ENCODE measurements at regions not wholly inside any gene's neighbourhood (a gene's known extent, or its start where the extent isn't known, plus 50 kb on each side); places are given as distances from the start of the nearest gene placed in this dataset.

DNA sequence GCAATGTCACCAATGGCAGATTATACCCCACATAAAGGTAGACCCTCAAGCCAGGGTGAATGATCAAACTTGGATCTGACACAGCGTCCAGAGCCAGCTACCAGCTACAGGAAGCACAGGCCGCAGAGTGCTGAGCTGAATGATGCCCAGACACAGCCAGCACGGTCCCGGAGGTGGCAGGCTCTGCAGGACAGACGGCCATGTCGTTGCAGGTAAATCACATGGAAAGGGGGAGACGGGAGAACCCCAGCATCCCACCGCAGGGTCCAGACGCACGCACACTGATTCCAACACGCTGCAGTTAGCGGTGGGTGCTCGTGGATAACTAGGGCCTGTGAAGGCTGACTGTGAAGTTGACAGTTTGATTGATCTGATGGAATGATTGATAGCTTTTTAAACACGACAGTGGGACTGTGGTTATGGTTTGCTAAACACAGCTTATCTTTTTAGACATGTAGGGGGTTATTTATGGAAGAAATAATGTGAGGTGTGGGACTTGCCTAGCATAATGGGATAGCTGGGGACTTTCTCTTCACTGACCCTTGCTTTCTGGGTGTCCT lies 228.5 kb downstream of the ERMARD start:
- Histone ChIP-seq H3K4ac (replicated peaks; ENCODE audit: insufficient read length, low read depth, low read length) (peak overlapping the region; percentile 69), H2AK5ac (ENCODE audit: low read depth, low read length) (no peak overlapping the region), H4K8ac (ENCODE audit: extremely low read depth, insufficient read depth, low read length) (no peak overlapping the region), H3K23ac (ENCODE audit: insufficient read length) (no peak overlapping the region), H3K79me1 (ENCODE audit: low read depth, low read length) (no peaks in the 10 kb centered on the region), H2BK15ac (ENCODE audit: low read length) (no peak overlapping the region), H2BK5ac (ENCODE audit: low read depth, low read length) (no peak overlapping the region), H4K20me1 (replicated peaks in 1 of 2; ENCODE audit: control insufficient read depth in 1 of 2, insufficient read depth in 2 of 2, low read length in 2 of 2) (no peaks in the 10 kb centered on the region), H3K23me2 (ENCODE audit: low read depth, low read length) (no peaks in the 10 kb centered on the region), H3K4me2 (ENCODE audit: insufficient read depth in 1 of 2, low read depth in 2 of 2, low read length in 2 of 2) (no peak overlapping the region), H3K4me1 (replicated peaks in 1 of 4; ENCODE audit: control insufficient read depth in 3 of 4, insufficient read depth in 4 of 4, low read length in 3 of 4) (no peaks in the 10 kb centered on the region; a peak in 1 of 7 replicates), H3K14ac (ENCODE audit: insufficient read length) (no peak overlapping the region), H3K79me2 (ENCODE audit: control insufficient read depth in 1 of 2, insufficient read depth in 2 of 2, low read length in 2 of 2) (no peaks in the 10 kb centered on the region), H3K27ac (ENCODE audit: low read depth, low read length) (no peak overlapping the region), H2BK20ac (ENCODE audit: low read length) (no peak overlapping the region), H3K4me3 (ENCODE audit: extremely low read depth in 1 of 4, insufficient read depth in 2 of 4, low read depth in 3 of 4, low read length in 4 of 4) (no peak overlapping the region), H2AFZ (ENCODE audit: low read length) (no peak overlapping the region), H4K91ac (replicated peaks; ENCODE audit: insufficient read length, low read length) (no peak overlapping the region), H3K18ac (ENCODE audit: extremely low read depth, low read length) (no peak overlapping the region), H3K36me3 (ENCODE audit: control insufficient read depth in 2 of 4, insufficient read depth in 4 of 4, low read length in 3 of 4) (no peaks in the 10 kb centered on the region), H3K56ac (replicated peaks; ENCODE audit: insufficient read length, low read depth, low read length) (no peak overlapping the region), H4K5ac (ENCODE audit: insufficient read length, low read depth, low read length) (no peak overlapping the region), H3K9me3 (ENCODE audit: insufficient read depth in 2 of 2, low read depth in 1 of 2, low read length in 1 of 2) (no peaks in the 10 kb centered on the region), H2BK12ac (ENCODE audit: low read depth, low read length) (no peak overlapping the region), H2BK120ac (replicated peaks; ENCODE audit: low read depth, low read length) (no peak overlapping the region), H3K9ac (replicated peaks in 1 of 4; ENCODE audit: extremely low read depth in 1 of 4, low read depth in 3 of 4, low read length in 3 of 4) (no peak overlapping the region), H3K27me3 (replicated peaks in 1 of 4; ENCODE audit: control insufficient read depth in 3 of 4, extremely low read depth in 1 of 4, insufficient read depth in 3 of 4, low read length in 3 of 4) (no peaks in the 10 kb centered on the region)
- CTCF ChIA-PET (ENCODE audit: partially characterized antibody): no interaction called here
- no peak for FAIRE-seq
- POLR2A ChIA-PET (ENCODE audit: partially characterized antibody): no interaction called here
- no peak for DNase-seq (ENCODE audit: low read depth in 1 of 2, low spot score in 2 of 2)
- WGBS, 2 experiments (ENCODE audit: extremely low coverage in 1 of 2, insufficient coverage in 1 of 2, insufficient read length in 1 of 2, insufficient replicate concordance in 2 of 2, low coverage in 1 of 2, low lambda C conversion rate in 2 of 2, missing lambda C conversion rate in 1 of 2): 90% methylated on average over 14 of the region's 14 CpGs; no CpG with 5 or more reads in 1 of the 2 experiments
- TF ChIP-seq EGR1 (IDR thresholded peaks at IDR 0.05; ENCODE audit: borderline replicate concordance, low read depth, low read length): no peak
- no peak for TF ChIP-seq ATF3 (IDR thresholded peaks at IDR 0.05; ENCODE audit: insufficient read depth, low read depth, low read length)
- no peak for TF ChIP-seq SP2 (IDR thresholded peaks at IDR 0.05; ENCODE audit: low read length)
- no peak for TF ChIP-seq SIX5 (IDR thresholded peaks at IDR 0.05; ENCODE audit: low read depth, low read length)
- TF ChIP-seq TAF1 (IDR thresholded peaks at IDR 0.05; ENCODE audit: low read depth, low read length): no peak
- no peak for TF ChIP-seq TAF7 (optimal IDR thresholded peaks at IDR 0.05; ENCODE audit: borderline replicate concordance, low read depth, low read length)
- no peak for TF ChIP-seq RBBP5 (IDR thresholded peaks at IDR 0.05; ENCODE audit: borderline replicate concordance, low read depth, low read length)
- no peak for TF ChIP-seq KDM5A (IDR thresholded peaks at IDR 0.05; ENCODE audit: low read length)
- TF ChIP-seq SAP30 (IDR thresholded peaks at IDR 0.05; ENCODE audit: insufficient read depth, insufficient replicate concordance, low read length): no peak
- no peak for TF ChIP-seq CHD1 (IDR thresholded peaks at IDR 0.05; ENCODE audit: low read depth, low read length)
- TF ChIP-seq FOSL1 (IDR thresholded peaks at IDR 0.05; ENCODE audit: insufficient read depth, low read depth, low read length): no peak
- no peak for TF ChIP-seq HDAC2 (IDR thresholded peaks at IDR 0.05; ENCODE audit: borderline replicate concordance in 1 of 2, low read depth in 2 of 2, low read length in 2 of 2)
- TF ChIP-seq RNF2 (IDR thresholded peaks at IDR 0.05; ENCODE audit: borderline replicate concordance, low read depth, low read length, missing control alignments, poor library complexity, severe bottlenecking): no peak

All from H1 (cell line).